Activated CD4-positive, alpha-beta T cell treated with anti-CD3 and anti-CD28 coated beads for 36 hours (primary cell): ENCODE measurements at regions not wholly inside any gene's neighbourhood (a gene's known extent, or its start where the extent isn't known, plus 50 kb on each side); places are given as distances from the start of the nearest gene placed in this dataset.

Experiments used
- ATAC-seq: fragments of 200-7000 bp; cut with Tn5 transposase; one replicate; pipeline ENCODE4 v1.10.0; 2021; ENCODE audit warnings: mild to moderate bottlenecking, moderate library complexity
- CTCF ChIA-PET: fragments of 350-600 bp; sonication (Branson Sonifier 250); formaldehyde crosslinking; loops from one replicate; lab custom pipeline; 2021; ENCODE audit warnings: antibody characterized with exemption; lab: Charles Lee
- POLR2A ChIA-PET: fragments of 350-600 bp; sonication (Branson Sonifier 250); formaldehyde crosslinking; loops from one replicate; lab custom pipeline; 2021; ENCODE audit warnings: antibody characterized with exemption, inconsistent platforms; lab: Charles Lee
- DNase-seq: peaks from one replicate; pipeline ENCODE4 v3.0.0-alpha.2; 2020
- H3K27ac Mint-ChIP-seq: one replicate; pipeline ENCODE4 v1.8.0; 2021; ENCODE audit warnings: mixed read lengths
- H3K27me3 Mint-ChIP-seq: one replicate; pipeline ENCODE4 v1.8.0; 2021; ENCODE audit warnings: mixed read lengths
- H3K36me3 Mint-ChIP-seq: one replicate; pipeline ENCODE4 v1.8.0; 2021; ENCODE audit warnings: low read depth, mixed read lengths
- H3K4me1 Mint-ChIP-seq: one replicate; pipeline ENCODE4 v1.8.0; 2021; ENCODE audit warnings: mixed read lengths
- H3K4me3 Mint-ChIP-seq: one replicate; pipeline ENCODE4 v1.8.0; 2021; ENCODE audit warnings: mild to moderate bottlenecking, moderate library complexity, mixed read lengths
- H3K9me3 Mint-ChIP-seq: one replicate; pipeline ENCODE4 v1.8.0; 2021; ENCODE audit warnings: low read depth, mixed read lengths
- intact Hi-C, 2 experiments: fragments of 100-400 bp; cut with DNase I in 1 of 2; cut with micrococcal nuclease in 1 of 2; formaldehyde crosslinking; loops; one replicate each; pipeline versions ENCODE4 v1.14.2 to v1.15.1; 2022 to 2024; cut with DNase I, micrococcal nuclease

DNA sequence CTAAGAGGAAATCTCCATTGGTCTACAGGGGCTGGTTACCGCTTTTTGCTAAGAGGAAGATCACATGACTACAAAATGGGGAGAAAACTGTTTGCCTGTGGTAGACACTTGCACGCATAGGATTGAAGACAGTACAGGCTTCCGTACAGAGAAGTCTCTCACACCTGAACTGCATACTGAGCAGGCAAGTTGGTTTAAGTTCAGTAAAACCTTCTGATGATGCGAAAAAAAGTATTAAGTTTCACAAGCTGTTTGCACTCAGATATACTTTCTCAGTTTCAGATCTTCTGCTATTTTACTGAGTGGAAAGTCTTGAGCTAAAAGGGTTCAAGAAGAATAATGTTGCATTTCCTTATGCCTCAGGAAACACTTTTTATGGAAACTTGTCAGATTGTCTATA, 292.2 kb upstream of the MC4R start:
- Mint-ChIP-seq H3K4me1 (no peaks in the 10 kb centered on the region), H3K9me3 (peaks cover 4% of the 10 kb centered on the region), H3K36me3 (no peaks in the 10 kb centered on the region), H3K27ac (no peak overlapping the region), H3K27me3 (no peaks in the 10 kb centered on the region), H3K4me3 (no peak overlapping the region)
- intact Hi-C loops = no loop called here
- ChIA-PET POLR2A (no interaction called here), CTCF (interaction anchor here (0.8 kb wide), 1 partner anchor 111 kb away, joined by 4 read pairs; no protein-coding TSS in a partner anchor)
- DNase-seq (no peak), ATAC-seq (no peak)

DNA sequence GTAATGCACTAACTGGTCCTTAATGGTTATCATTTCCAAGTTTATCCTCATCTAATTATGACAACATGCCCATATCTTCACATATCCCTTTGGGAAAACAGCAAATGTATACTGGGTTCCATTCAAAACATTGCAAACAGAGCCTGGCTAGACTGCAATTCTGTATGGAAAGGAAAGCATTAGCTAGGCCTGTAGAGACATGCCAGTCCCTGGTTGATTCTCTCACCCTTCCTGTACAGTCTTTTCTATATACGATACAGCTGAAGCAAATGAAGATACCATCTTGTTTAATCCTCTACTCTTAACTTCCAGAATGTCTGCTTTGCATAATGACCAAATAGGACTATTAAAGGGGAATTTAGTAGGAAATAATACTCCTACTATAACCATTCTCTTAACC, 294.4 kb upstream of the MC4R start:
- Mint-ChIP-seq H3K27ac (no peak overlapping the region), H3K9me3 (peaks cover 4% of the 10 kb centered on the region), H3K36me3 (no peaks in the 10 kb centered on the region), H3K4me3 (no peak overlapping the region), H3K4me1 (no peaks in the 10 kb centered on the region), H3K27me3 (no peaks in the 10 kb centered on the region)
- no peak for ATAC-seq
- POLR2A ChIA-PET = no interaction called here
- CTCF ChIA-PET = no interaction called here
- no peak for DNase-seq
- intact Hi-C loops = no loop called here

DNA sequence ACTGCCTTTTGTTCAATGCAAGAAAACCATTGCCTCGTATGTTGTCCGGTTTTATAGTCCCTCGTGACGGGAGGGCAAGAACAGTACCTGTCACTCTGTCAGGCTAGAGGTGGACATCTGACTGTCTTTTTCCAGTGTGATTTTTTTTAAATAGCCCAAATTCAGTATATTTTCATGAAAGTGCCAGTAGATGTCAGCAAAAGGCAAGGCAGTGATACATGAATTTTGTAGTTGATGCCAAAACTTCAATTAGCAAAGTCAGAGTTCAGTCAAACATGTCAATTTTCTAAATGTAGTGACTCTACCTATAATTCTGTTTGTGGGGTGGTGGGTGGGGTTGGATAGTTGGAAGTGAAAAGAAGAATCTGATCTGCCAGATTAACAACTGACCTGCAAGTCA, 296.0 kb upstream of the MC4R start:
- no peak for DNase-seq
- no peaks in the 10 kb centered on the region for H3K4me1 Mint-ChIP-seq
- H3K9me3 Mint-ChIP-seq = peaks cover 4% of the 10 kb centered on the region
- ATAC-seq = no peak
- POLR2A ChIA-PET = no interaction called here
- no peak overlapping the region for H3K4me3 Mint-ChIP-seq
- no peaks in the 10 kb centered on the region for H3K36me3 Mint-ChIP-seq
- H3K27me3 Mint-ChIP-seq = no peaks in the 10 kb centered on the region
- CTCF ChIA-PET = no interaction called here
- intact Hi-C loops = no loop called here
- no peak overlapping the region for H3K27ac Mint-ChIP-seq

DNA sequence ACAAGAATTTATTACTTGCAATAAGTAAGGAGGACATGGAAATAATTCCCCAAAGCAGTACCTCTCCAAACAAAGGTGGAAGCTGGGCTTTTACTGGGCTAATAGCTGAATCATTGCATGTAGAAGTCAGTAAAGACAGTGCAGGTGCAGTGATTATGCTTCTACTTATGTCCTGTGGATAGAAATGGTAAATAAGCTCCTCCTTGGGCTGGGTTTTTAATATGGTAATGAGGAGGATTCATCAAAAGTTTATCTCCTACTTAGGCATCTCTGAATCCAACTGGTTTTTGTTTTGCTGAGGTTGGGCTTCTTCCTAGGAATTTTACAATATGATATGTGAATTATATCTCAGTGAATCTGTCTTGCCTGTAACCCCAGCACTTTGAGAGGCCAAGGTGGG, 297.4 kb upstream of the MC4R start:
- ChIA-PET CTCF (no interaction called here), POLR2A (no interaction called here)
- DNase-seq (no peak), ATAC-seq (no peak)
- Mint-ChIP-seq H3K27me3 (no peaks in the 10 kb centered on the region), H3K4me1 (no peaks in the 10 kb centered on the region), H3K4me3 (no peak overlapping the region), H3K9me3 (no peaks in the 10 kb centered on the region), H3K36me3 (no peaks in the 10 kb centered on the region), H3K27ac (no peak overlapping the region)
- intact Hi-C loops = no loop called here

DNA sequence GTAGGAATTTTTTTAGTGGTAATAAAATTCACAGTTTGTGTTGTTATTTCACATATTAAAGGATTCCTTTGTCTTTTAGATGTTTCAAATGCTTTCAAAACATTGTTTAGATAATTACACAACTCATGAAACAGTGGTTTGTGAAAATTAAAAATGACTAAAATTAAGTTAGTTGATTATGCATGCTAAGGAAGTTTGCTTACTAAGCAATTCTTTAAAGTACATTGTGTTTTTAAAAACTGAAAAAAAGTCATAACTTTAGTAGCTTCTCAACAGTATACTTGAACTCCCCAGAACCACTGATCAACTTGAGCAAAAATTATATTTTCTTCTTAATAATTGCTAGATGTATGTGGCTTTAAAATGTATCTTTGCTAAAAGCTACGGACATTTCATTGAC, 298.4 kb upstream of the MC4R start:
- ChIA-PET CTCF (no interaction called here), POLR2A (no interaction called here)
- ATAC-seq (no peak), DNase-seq (no peak)
- no peak overlapping the region for H3K27ac Mint-ChIP-seq
- H3K4me1 Mint-ChIP-seq = no peaks in the 10 kb centered on the region
- H3K9me3 Mint-ChIP-seq = no peaks in the 10 kb centered on the region
- intact Hi-C loops = no loop called here
- H3K4me3 Mint-ChIP-seq = no peak overlapping the region
- H3K36me3 Mint-ChIP-seq = no peaks in the 10 kb centered on the region
- H3K27me3 Mint-ChIP-seq = no peaks in the 10 kb centered on the region

DNA sequence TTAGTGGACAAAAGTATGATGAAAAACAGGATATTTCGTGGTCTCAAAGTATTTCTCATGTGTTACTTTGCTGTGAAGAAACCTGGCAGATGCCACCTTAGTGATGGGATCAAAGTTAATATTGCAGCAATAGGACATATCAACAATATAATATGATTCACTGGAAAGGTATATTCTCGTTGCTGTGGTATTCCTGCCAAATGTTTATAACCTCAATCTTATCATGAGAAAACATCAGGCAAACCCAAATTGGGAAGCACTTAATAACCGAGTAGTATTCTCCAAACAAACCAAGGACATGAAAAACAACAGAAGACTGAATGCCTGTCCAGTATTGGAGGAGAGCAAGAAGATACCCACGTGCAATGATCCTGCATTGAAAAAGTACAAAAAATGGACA, 302.6 kb upstream of the MC4R start:
- CTCF ChIA-PET = no interaction called here
- Mint-ChIP-seq H3K27me3 (no peaks in the 10 kb centered on the region), H3K36me3 (no peaks in the 10 kb centered on the region), H3K27ac (no peak overlapping the region), H3K9me3 (no peaks in the 10 kb centered on the region), H3K4me3 (no peak overlapping the region), H3K4me1 (no peaks in the 10 kb centered on the region)
- POLR2A ChIA-PET = no interaction called here
- intact Hi-C loops = no loop called here
- DNase-seq = no peak
- no peak for ATAC-seq

DNA sequence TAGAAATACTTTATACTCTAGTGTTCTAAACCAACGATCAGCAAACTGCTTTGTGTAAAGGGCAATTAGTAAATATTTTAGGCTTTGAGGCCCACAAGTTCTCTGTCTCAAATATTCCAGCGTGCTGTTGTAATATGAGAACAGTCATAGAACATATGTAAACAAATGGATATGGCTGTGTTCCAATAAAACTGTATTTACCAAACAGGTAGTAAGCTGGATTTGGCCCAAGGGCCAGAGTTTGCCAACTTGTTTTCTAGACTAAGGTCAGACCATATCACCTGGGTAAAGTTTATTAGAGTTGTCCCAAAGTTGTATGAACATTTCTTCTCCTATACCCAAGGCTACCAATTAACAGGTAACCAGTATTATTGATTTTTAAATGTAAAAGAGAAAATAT, 303.2 kb upstream of the MC4R start:
- ChIA-PET POLR2A (no interaction called here), CTCF (no interaction called here)
- no peak overlapping the region for H3K4me3 Mint-ChIP-seq
- no peaks in the 10 kb centered on the region for H3K9me3 Mint-ChIP-seq
- no peaks in the 10 kb centered on the region for H3K27me3 Mint-ChIP-seq
- no peaks in the 10 kb centered on the region for H3K4me1 Mint-ChIP-seq
- H3K27ac Mint-ChIP-seq = no peak overlapping the region
- ATAC-seq (no peak), DNase-seq (no peak)
- H3K36me3 Mint-ChIP-seq = no peaks in the 10 kb centered on the region
- intact Hi-C loops = no loop called here

DNA sequence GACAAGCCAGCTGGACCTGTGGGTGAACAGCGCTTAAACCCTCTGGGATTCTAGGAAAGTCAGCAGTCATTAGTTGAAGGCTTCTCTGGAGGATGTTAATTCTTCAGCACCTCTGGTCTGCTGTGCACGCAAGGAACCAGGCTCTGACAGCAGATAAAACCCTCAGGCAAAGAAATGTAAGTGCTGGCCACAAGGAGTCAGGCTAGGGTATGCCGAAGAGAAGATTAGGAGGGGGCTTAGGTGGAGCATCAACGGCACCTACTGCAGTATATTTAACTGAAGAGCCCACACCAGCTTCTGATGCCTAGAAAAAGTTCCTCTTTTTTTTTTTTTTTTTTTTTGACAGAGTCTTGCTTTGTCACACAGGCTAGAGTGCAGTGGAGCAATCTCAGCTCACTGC, 304.2 kb upstream of the MC4R start:
- no peaks in the 10 kb centered on the region for H3K36me3 Mint-ChIP-seq
- no peak overlapping the region for H3K4me3 Mint-ChIP-seq
- intact Hi-C loops = no loop called here
- DNase-seq (no peak), ATAC-seq (no peak)
- no peaks in the 10 kb centered on the region for H3K27me3 Mint-ChIP-seq
- POLR2A ChIA-PET = no interaction called here
- no peaks in the 10 kb centered on the region for H3K4me1 Mint-ChIP-seq
- no peaks in the 10 kb centered on the region for H3K9me3 Mint-ChIP-seq
- CTCF ChIA-PET = interaction anchor here (0.6 kb wide), 1 partner anchor 78 kb away, joined by 3 read pairs; no protein-coding TSS in a partner anchor
- H3K27ac Mint-ChIP-seq = no peak overlapping the region

DNA sequence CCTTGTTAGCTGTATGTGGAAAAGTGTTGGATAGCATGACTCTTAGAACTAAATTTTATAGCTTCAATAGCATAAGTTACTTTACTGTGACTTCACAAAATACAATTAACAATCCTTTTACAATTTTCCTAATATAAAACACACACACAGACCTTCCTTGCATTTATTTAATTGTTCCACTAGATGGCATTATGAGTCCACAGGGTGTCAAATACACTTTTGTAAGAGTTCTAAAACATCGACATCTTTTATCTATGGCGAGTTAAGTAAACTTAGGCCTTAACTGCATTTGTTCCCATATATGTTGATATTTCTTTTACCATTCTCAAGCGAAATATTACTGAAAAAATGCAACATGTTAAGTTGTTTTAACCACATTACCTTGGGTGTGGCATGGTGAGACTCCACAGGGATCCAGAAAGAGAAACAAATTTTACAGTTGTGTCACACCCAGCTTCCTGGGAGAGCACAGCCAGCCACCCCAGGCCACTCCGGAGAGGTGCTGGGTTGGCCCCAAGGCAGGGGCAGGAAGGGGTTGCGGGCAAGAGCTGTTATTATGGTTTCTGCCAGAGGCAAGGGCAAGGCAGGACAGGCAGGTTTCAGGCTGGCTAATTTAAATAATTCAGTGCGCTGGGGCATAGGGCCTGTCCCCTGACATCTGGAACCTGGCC, 312.4 kb upstream of the MC4R start:
- no peak overlapping the region for H3K4me3 Mint-ChIP-seq
- no peak overlapping the region for H3K27ac Mint-ChIP-seq
- POLR2A ChIA-PET = no interaction called here
- intact Hi-C loops = loop anchor here in 1 of 2 experiments (2.0 kb wide), 1 partner anchor 818 kb away; no protein-coding TSS in a partner anchor
- no peaks in the 10 kb centered on the region for H3K36me3 Mint-ChIP-seq
- ATAC-seq (no peak), DNase-seq (no peak)
- peaks cover 3% of the 10 kb centered on the region for H3K9me3 Mint-ChIP-seq
- H3K4me1 Mint-ChIP-seq = no peaks in the 10 kb centered on the region
- CTCF ChIA-PET = interaction anchor here (0.7 kb wide), 1 partner anchor 182 kb away, joined by 3 read pairs; no protein-coding TSS in a partner anchor
- H3K27me3 Mint-ChIP-seq = no peaks in the 10 kb centered on the region

DNA sequence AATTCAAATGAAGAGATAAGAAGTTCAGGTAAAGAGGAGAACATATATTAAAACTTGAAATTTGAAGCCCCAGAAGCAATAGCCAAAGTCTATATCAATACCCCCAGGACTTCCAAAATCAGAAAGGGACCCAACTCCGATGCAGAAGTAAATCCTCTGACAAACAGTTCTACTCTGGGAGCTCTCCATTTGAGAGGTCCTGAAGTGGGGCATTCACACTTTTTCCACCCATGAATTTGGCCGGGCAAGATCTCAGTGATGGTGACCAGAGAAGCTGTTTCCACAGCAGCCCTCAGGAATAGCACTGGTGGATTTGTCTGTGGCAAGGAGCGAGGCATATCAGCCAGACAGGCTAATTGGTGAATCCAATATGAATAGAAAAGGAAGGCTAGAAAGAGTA, 313.6 kb upstream of the MC4R start:
- ChIA-PET CTCF (interaction anchor here (1.5 kb wide), 1 partner anchor 9 kb away, joined by 3 read pairs; no protein-coding TSS in a partner anchor), POLR2A (no interaction called here)
- Mint-ChIP-seq H3K9me3 (peaks cover 3% of the 10 kb centered on the region), H3K27me3 (no peaks in the 10 kb centered on the region), H3K4me1 (no peaks in the 10 kb centered on the region), H3K27ac (no peak overlapping the region), H3K36me3 (no peaks in the 10 kb centered on the region), H3K4me3 (no peak overlapping the region)
- no peak for ATAC-seq
- DNase-seq = no peak
- intact Hi-C loops = no loop called here

DNA sequence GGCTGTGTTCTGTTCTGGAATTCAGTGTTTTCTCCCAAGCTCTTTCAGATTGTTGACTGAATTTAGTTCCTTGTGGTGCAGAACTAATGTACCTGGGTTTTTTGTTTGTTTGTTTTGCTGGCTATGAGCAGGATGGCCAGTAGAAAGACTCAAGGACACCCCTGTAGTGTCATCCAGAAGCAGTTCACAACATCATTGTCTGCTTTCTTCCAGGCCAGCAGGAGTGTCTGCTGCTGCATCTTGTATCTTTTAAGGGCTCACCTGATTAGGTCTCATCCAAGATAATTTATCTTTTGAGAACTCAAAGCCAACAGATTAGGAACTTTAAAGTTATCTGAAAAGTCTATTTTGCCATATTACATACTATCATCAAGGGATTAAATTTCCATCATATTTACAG, 318.5 kb upstream of the MC4R start:
- intact Hi-C loops = no loop called here
- no peak overlapping the region for H3K27ac Mint-ChIP-seq

DNA sequence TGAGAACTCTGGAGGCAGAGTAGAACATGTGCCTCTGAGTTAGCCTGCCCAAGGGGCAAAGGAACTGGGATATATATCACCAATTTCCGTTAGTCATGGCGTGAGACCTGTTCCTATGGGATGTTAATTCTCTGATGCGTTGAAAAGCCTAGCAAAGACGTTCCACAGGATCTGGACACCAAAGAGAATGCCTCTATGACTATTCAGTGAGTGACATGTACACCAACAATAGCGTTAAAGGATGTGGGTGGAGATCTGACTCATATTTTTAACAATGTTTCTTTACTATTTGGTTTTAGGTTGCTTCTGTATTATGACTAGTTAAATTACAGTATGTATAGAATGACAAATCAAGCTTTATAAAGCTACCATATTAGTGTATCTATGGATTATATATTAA, 320.9 kb upstream of the MC4R start:
- intact Hi-C loops = no loop called here
- no peak for DNase-seq
- Mint-ChIP-seq H3K27ac (no peak overlapping the region), H3K9me3 (no peaks in the 10 kb centered on the region), H3K27me3 (no peaks in the 10 kb centered on the region), H3K4me3 (no peak overlapping the region), H3K36me3 (no peaks in the 10 kb centered on the region), H3K4me1 (no peaks in the 10 kb centered on the region)
- ChIA-PET POLR2A (no interaction called here), CTCF (no interaction called here)
- ATAC-seq = no peak

More for the DNA sequence above, 318.5 kb upstream of the MC4R start:
- no peak for ATAC-seq
- H3K27me3 Mint-ChIP-seq = no peaks in the 10 kb centered on the region
- ChIA-PET CTCF (no interaction called here), POLR2A (no interaction called here)
- no peak for DNase-seq
- H3K36me3 Mint-ChIP-seq = no peaks in the 10 kb centered on the region
- H3K4me1 Mint-ChIP-seq = no peaks in the 10 kb centered on the region
- no peak overlapping the region for H3K4me3 Mint-ChIP-seq
- no peaks in the 10 kb centered on the region for H3K9me3 Mint-ChIP-seq
